HCT116 (cell line): ENCODE measurements at regions not wholly inside any gene's neighbourhood (a gene's known extent, or its start where the extent isn't known, plus 50 kb on each side); places are given as distances from the start of the nearest gene placed in this dataset.

Source experiments
- ATAC-seq: fragments of 200-7000 bp; cut with Tn5 transposase; 2 replicates; pipeline ENCODE4 v1.9.1; 2020; ENCODE audit warnings: mild to moderate bottlenecking, moderate library complexity
- BruUV-seq: library from RNA; stranded (reverse); fragments of 400-500 nt; replicated peaks from 2 replicates; lab custom pipeline; 2021; lab: Mats Ljungman, UMichigan
- CTCF ChIA-PET: fragments of 300-600 bp; sonication (Branson Sonifier 250); formaldehyde crosslinking; loops from one replicate; lab custom pipeline; 2021; ENCODE audit warnings: antibody characterized with exemption; lab: Charles Lee
- POLR2A ChIA-PET: fragments of 300-600, 350-600 bp; sonication (Branson Sonifier 250); formaldehyde crosslinking; loops from one replicate; lab custom pipeline; 2021; ENCODE audit warnings: antibody characterized with exemption; lab: Charles Lee
- RAD21 ChIA-PET, 2 experiments: fragments of 300-600 bp; sonication (Branson Sonifier 250); formaldehyde crosslinking; loops; one replicate each; lab custom pipeline; 2023; ENCODE audit warnings: low total read pairs in 2 of 2; ENCODE audit not compliant: uncharacterized antibody in 2 of 2, unreplicated experiment in 2 of 2, low non-redundant PET in 1 of 2; lab: Charles Lee
- DNase-seq: peaks from one replicate; pipeline ENCODE4 v3.0.0-alpha.2; 2010; ENCODE audit warnings: low read depth, low spot score
- H2AFZ ChIP-seq: fragments of 200-600 bp; shearing (Covaris generic), sonication (generic); 2 replicates; pipeline ENCODE4 v1.6.1; 2017; ENCODE audit warnings: low read depth, mixed run types, mixed read lengths, antibody characterized with exemption, low read length; ENCODE audit not compliant: poor library complexity, severe bottlenecking
- H3K27ac ChIP-seq: 2 replicates; pipeline ENCODE4 v1.5.1; 2012; ENCODE audit warnings: low read depth, low read length
- H3K27me3 ChIP-seq: fragments of 200-600 bp; sonication (generic); 2 replicates; pipeline ENCODE4 v1.6.1; 2016; ENCODE audit warnings: mixed run types, low read length, mixed read lengths; ENCODE audit not compliant: insufficient read depth
- H3K36me3 ChIP-seq, 2 experiments: fragments of 200-500 bp in 1 of 2; fragments of 200-600 bp in 1 of 2; sonication (Bioruptor generic) in 1 of 2; sonication (generic) in 1 of 2; 2 replicates each; pipeline versions ENCODE4 v1.5.1 to v1.6.1; 2014 to 2016; ENCODE audit warnings: low read length in 2 of 2, inconsistent platforms in 1 of 2, mixed read lengths in 1 of 2, mixed run types in 1 of 2; ENCODE audit not compliant: insufficient read depth in 2 of 2, control insufficient read depth in 1 of 2
- H3K4me1 ChIP-seq, 2 experiments: fragments of 200-600 bp in 1 of 2; sonication (generic) in 1 of 2; 2 replicates each; pipeline versions ENCODE4 v1.5.1 to v1.6.1; 2012 to 2017; ENCODE audit warnings: low read length in 2 of 2, inconsistent platforms in 1 of 2, mild to moderate bottlenecking in 1 of 2, mixed read lengths in 1 of 2, mixed run types in 1 of 2, moderate library complexity in 1 of 2; ENCODE audit not compliant: insufficient read depth in 2 of 2, control insufficient read depth in 1 of 2
- H3K4me2 ChIP-seq: fragments of 200-600 bp; sonication (generic); 2 replicates; pipeline ENCODE4 v1.6.1; 2017; ENCODE audit warnings: mixed run types, low read length, mixed read lengths
- H3K4me3 ChIP-seq, 2 experiments: fragments of 200-600 bp in 1 of 2; sonication (generic) in 1 of 2; replicated peaks in 1 of 2; 2 replicates each; pipeline ENCODE4 v1.5.1; 2011 to 2016; ENCODE audit warnings: low read length in 2 of 2, control low read depth in 1 of 2, low read depth in 1 of 2, mild to moderate bottlenecking in 1 of 2, mixed read lengths in 1 of 2, mixed run types in 1 of 2
- H3K79me2 ChIP-seq: fragments of 200-600 bp; sonication (generic); 2 replicates; pipeline ENCODE4 v1.6.1; 2017; ENCODE audit warnings: mild to moderate bottlenecking, mixed run types, low read length, moderate library complexity, mixed read lengths; ENCODE audit not compliant: insufficient read depth
- H3K9ac ChIP-seq: fragments of 200-600 bp; sonication (generic); 2 replicates; pipeline ENCODE4 v1.6.1; 2016; ENCODE audit warnings: low read length, mixed read lengths
- H3K9me2 ChIP-seq: fragments of 200-600 bp; sonication (generic), shearing (Covaris generic); 2 replicates; pipeline ENCODE4 v1.6.1; 2017; ENCODE audit warnings: mixed run types, mild to moderate bottlenecking, moderate library complexity; ENCODE audit not compliant: insufficient read depth
- H3K9me3 ChIP-seq, 2 experiments: fragments of 200-500 bp in 1 of 2; fragments of 200-600 bp in 1 of 2; sonication (Bioruptor generic) in 1 of 2; sonication (generic) in 1 of 2; 2 replicates each; pipeline ENCODE4 v1.6.1; 2014 to 2017; ENCODE audit warnings: low read length in 2 of 2, mixed read lengths in 2 of 2, inconsistent platforms in 1 of 2, low read depth in 1 of 2, mild to moderate bottlenecking in 1 of 2, mixed run types in 1 of 2, moderate library complexity in 1 of 2; ENCODE audit not compliant: control insufficient read depth in 1 of 2, insufficient read depth in 1 of 2
- H4K20me1 ChIP-seq: fragments of 200-600 bp; sonication (generic), shearing (Covaris generic); 2 replicates; pipeline ENCODE4 v1.6.1; 2017; ENCODE audit warnings: mixed run types, mild to moderate bottlenecking, moderate library complexity; ENCODE audit not compliant: insufficient read depth
- ATF3 ChIP-seq: IDR thresholded peaks from 2 replicates; pipeline ENCODE4 v1.6.1; 2012
- CEBPB ChIP-seq: IDR thresholded peaks from 2 replicates; pipeline ENCODE4 v1.6.1; 2012; ENCODE audit warnings: low read depth
- EGR1 ChIP-seq: IDR thresholded peaks from 2 replicates; pipeline ENCODE4 v1.6.1; 2012; ENCODE audit warnings: low read depth
- ELF1 ChIP-seq: IDR thresholded peaks from 2 replicates; pipeline ENCODE4 v1.6.1; 2012; ENCODE audit warnings: low read depth, borderline replicate concordance
- EZH2phosphoT487 ChIP-seq: fragments of 200-600 bp; IDR thresholded peaks from 2 replicates; pipeline ENCODE4 v1.6.1; 2018; ENCODE audit warnings: antibody characterized with exemption, borderline replicate concordance
- FOSL1 ChIP-seq: IDR thresholded peaks from 2 replicates; pipeline ENCODE4 v1.6.1; 2012; ENCODE audit warnings: low read depth
- POLR2A ChIP-seq: IDR thresholded peaks from 2 replicates; pipeline ENCODE4 v1.7.0; 2011; ENCODE audit warnings: borderline replicate concordance; ENCODE audit not compliant: insufficient read depth, insufficient read length; ENCODE audit errors: extremely low read depth
- POLR2AphosphoS5 ChIP-seq: IDR thresholded peaks from 2 replicates; pipeline ENCODE4 v1.6.1; 2011; ENCODE audit warnings: mild to moderate bottlenecking, low read depth, low read length, moderate library complexity
- REST ChIP-seq: IDR thresholded peaks from 2 replicates; pipeline ENCODE4 v1.6.1; 2012; ENCODE audit warnings: low read depth
- SIN3A ChIP-seq: IDR thresholded peaks from 2 replicates; pipeline ENCODE4 v1.6.1; 2012; ENCODE audit warnings: low read depth
- SRF ChIP-seq: IDR thresholded peaks from 2 replicates; pipeline ENCODE4 v1.6.1; 2012; ENCODE audit warnings: low read depth
- TCF7L2 ChIP-seq: IDR thresholded peaks from 2 replicates; pipeline ENCODE4 v1.7.0; 2011; ENCODE audit warnings: borderline replicate concordance, inconsistent platforms; ENCODE audit not compliant: insufficient read depth, insufficient read length; ENCODE audit errors: extremely low read depth
- ZNF274 ChIP-seq: fragments of 200-500 bp; sonication (Bioruptor generic); IDR thresholded peaks from 2 replicates; pipeline ENCODE4 v1.6.1; 2014; ENCODE audit warnings: mild to moderate bottlenecking, low read depth, low read length, inconsistent platforms
- intact Hi-C: fragments of 100-400 bp; cut with micrococcal nuclease; formaldehyde crosslinking; loops from 2 replicates; pipeline ENCODE4 v1.10.0; 2022
- TF ChIP-seq, protein P1 (sequence below): IDR thresholded peaks from 2 replicates; pipeline ENCODE4 v1.6.1; 2011; ENCODE audit warnings: mild to moderate bottlenecking, low read length, moderate library complexity; ENCODE audit not compliant: insufficient replicate concordance; ENCODE audit errors: extremely low read depth

- TF ChIP-seq, protein P1, sequence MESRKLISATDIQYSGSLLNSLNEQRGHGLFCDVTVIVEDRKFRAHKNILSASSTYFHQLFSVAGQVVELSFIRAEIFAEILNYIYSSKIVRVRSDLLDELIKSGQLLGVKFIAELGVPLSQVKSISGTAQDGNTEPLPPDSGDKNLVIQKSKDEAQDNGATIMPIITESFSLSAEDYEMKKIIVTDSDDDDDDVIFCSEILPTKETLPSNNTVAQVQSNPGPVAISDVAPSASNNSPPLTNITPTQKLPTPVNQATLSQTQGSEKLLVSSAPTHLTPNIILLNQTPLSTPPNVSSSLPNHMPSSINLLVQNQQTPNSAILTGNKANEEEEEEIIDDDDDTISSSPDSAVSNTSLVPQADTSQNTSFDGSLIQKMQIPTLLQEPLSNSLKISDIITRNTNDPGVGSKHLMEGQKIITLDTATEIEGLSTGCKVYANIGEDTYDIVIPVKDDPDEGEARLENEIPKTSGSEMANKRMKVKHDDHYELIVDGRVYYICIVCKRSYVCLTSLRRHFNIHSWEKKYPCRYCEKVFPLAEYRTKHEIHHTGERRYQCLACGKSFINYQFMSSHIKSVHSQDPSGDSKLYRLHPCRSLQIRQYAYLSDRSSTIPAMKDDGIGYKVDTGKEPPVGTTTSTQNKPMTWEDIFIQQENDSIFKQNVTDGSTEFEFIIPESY = no peak
These were observed 202.9 kb downstream of the SLC4A3 start (continued) for GRCh38 chr2:219830353-219830738.

DNA sequence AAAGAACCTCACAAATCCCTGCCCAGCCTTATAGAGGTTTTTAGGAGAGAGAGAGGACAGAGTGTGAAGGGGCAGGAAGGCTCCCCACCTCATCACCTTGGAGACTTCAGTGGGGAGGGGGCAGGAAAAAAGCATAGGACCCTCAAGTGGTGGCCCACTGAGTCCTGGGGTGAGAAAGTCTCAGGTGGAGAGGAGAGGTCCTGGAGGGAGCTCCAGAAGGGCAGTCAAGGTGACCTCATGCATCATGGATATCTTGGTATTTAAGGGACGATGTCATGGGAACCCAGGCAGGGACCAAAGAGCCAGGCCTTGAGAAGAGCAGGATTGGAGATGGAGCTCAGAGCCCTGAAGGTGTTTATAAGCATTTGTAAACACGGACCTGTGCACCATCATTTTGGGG, 204.5 kb downstream of the SLC4A3 start:
- H3K27me3 ChIP-seq = no peaks in the 10 kb centered on the region
- ATAC-seq (no peak), DNase-seq (no peak)
- ChIA-PET POLR2A (no interaction called here), CTCF (no interaction called here), RAD21 (no interaction called here)
- no peaks in the 10 kb centered on the region for H3K9me2 ChIP-seq
- no peaks in the 10 kb centered on the region for H3K9me3 ChIP-seq
- H3K4me3 ChIP-seq = no peak overlapping the region
- no peaks in the 10 kb centered on the region for H4K20me1 ChIP-seq
- no peak overlapping the region for H3K9ac ChIP-seq
- TF ChIP-seq ATF3 (no peak), FOSL1 (no peak)
- H3K27ac ChIP-seq = no peak overlapping the region
- no peaks in the 10 kb centered on the region for H3K4me1 ChIP-seq
- H2AFZ ChIP-seq = no peak overlapping the region
- intact Hi-C loops = no loop called here
- BruUV-seq = no TSS peak
- H3K4me2 ChIP-seq = no peak overlapping the region
- H3K79me2 ChIP-seq = no peaks in the 10 kb centered on the region
- H3K36me3 ChIP-seq = peaks cover 5 to 20% of the 10 kb centered on the region in 2 experiments; a peak in 3 of 4 replicates

DNA sequence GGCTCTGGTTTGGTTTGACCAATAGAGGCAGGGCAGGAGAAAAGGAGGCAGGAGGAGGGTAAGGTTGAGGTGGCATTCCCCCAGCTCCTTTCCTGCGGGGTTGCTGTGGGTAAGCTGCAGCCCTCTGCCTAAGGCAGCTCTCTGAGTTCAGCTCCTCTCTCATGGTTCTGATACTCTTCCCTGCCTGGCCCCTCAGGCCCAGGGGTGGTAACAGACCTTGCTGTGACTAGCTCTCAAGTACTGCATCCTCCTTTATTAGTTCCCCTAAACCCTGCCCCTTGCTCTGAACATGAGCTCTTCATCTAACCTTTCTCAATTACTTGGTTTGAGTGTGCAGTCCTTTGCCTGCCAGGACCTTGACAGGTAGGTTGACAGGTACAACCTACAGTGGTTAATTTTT, 205.5 kb downstream of the SLC4A3 start:
- no peak overlapping the region for H3K4me3 ChIP-seq
- POLR2A ChIA-PET = no interaction called here
- RAD21 ChIA-PET = no interaction called here
- TF ChIP-seq CEBPB (no peak), SRF (no peak), FOSL1 (no peak), ELF1 (no peak), POLR2A (no peak), POLR2AphosphoS5 (no peak), ZNF274 (no peak), EGR1 (no peak), REST (no peak), EZH2phosphoT487 (no peak), ATF3 (no peak), SIN3A (no peak), TCF7L2 (no peak)

More for the DNA sequence above, 205.5 kb downstream of the SLC4A3 start:
- H3K4me1 ChIP-seq = no peaks in the 10 kb centered on the region
- DNase-seq (no peak), ATAC-seq (no peak)
- no TSS peak for BruUV-seq
- H3K9me3 ChIP-seq = no peaks in the 10 kb centered on the region
- H3K27me3 ChIP-seq = no peaks in the 10 kb centered on the region
- CTCF ChIA-PET = no interaction called here
- H3K27ac ChIP-seq = no peak overlapping the region
- H3K79me2 ChIP-seq = no peaks in the 10 kb centered on the region
- H4K20me1 ChIP-seq = no peaks in the 10 kb centered on the region
- H3K36me3 ChIP-seq = peaks cover 5 to 18% of the 10 kb centered on the region in 2 experiments; a peak in 3 of 4 replicates
- H3K9me2 ChIP-seq = no peaks in the 10 kb centered on the region
- H3K4me2 ChIP-seq = no peak overlapping the region
- no peak overlapping the region for H2AFZ ChIP-seq
- intact Hi-C loops = no loop called here
- no peak overlapping the region for H3K9ac ChIP-seq
